ENCODE measurements at regions not wholly inside any gene's neighbourhood (a gene's known extent, or its start where the extent isn't known, plus 50 kb on each side); places are given as distances from the start of the nearest gene placed in this dataset.

DNA sequence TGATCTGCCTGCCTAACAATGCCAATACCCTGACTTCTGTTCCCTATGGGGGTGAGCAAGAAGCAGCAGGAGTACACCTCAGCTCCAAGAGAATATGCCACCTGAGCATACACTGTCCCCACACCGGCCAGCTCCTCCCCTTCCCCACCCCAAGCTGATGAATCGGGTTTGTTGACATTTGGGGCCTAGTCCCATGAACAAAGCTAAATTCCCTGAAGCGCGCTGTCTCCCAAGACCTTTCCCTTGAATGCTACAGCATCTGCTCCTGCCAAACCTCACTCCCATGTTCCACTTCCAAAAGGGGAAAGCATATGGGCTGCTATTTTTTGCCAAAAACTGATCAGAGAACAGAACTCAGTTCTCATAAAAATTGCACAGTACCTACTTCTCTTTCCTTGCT, 220.4 kb upstream of the CAMK1G start:
- no peaks in the 10 kb centered on the region for H3K9me3 ChIP-seq (ENCODE audit: control insufficient read depth, insufficient read depth, low read depth, low read length)
- POLR2A ChIA-PET = no interaction called here
- TF ChIP-seq ZNF138 (tag by site-specific recombination; IDR thresholded peaks at IDR 0.05; ENCODE audit: borderline replicate concordance) = no peak
- TF ChIP-seq, protein P1, sequence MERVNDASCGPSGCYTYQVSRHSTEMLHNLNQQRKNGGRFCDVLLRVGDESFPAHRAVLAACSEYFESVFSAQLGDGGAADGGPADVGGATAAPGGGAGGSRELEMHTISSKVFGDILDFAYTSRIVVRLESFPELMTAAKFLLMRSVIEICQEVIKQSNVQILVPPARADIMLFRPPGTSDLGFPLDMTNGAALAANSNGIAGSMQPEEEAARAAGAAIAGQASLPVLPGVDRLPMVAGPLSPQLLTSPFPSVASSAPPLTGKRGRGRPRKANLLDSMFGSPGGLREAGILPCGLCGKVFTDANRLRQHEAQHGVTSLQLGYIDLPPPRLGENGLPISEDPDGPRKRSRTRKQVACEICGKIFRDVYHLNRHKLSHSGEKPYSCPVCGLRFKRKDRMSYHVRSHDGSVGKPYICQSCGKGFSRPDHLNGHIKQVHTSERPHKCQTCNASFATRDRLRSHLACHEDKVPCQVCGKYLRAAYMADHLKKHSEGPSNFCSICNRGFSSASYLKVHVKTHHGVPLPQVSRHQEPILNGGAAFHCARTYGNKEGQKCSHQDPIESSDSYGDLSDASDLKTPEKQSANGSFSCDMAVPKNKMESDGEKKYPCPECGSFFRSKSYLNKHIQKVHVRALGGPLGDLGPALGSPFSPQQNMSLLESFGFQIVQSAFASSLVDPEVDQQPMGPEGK (tag by site-specific recombination; IDR thresholded peaks at IDR 0.05) = no peak
- TF ChIP-seq, protein P2, sequence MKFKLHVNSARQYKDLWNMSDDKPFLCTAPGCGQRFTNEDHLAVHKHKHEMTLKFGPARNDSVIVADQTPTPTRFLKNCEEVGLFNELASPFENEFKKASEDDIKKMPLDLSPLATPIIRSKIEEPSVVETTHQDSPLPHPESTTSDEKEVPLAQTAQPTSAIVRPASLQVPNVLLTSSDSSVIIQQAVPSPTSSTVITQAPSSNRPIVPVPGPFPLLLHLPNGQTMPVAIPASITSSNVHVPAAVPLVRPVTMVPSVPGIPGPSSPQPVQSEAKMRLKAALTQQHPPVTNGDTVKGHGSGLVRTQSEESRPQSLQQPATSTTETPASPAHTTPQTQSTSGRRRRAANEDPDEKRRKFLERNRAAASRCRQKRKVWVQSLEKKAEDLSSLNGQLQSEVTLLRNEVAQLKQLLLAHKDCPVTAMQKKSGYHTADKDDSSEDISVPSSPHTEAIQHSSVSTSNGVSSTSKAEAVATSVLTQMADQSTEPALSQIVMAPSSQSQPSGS (tag by site-specific recombination; IDR thresholded peaks at IDR 0.05; ENCODE audit: low read depth) = no peak
- TF ChIP-seq ZNF747 (tag by site-specific recombination; IDR thresholded peaks at IDR 0.05) = no peak
- TF ChIP-seq ZNF37A (tag by site-specific recombination; IDR thresholded peaks at IDR 0.05) = no peak
- TF ChIP-seq, protein P3, sequence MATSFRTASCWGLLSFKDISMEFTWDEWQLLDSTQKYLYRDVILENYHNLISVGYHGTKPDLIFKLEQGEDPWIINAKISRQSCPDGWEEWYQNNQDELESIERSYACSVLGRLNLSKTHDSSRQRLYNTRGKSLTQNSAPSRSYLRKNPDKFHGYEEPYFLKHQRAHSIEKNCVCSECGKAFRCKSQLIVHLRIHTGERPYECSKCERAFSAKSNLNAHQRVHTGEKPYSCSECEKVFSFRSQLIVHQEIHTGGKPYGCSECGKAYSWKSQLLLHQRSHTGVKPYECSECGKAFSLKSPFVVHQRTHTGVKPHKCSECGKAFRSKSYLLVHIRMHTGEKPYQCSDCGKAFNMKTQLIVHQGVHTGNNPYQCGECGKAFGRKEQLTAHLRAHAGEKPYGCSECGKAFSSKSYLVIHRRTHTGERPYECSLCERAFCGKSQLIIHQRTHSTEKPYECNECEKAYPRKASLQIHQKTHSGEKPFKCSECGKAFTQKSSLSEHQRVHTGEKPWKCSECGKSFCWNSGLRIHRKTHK (tag by site-specific recombination; IDR thresholded peaks at IDR 0.05) = no peak
- no peak for TF ChIP-seq ZBTB8A (tag by site-specific recombination; IDR thresholded peaks at IDR 0.05)
- TF ChIP-seq ZNF24 (tag by site-specific recombination; IDR thresholded peaks at IDR 0.05) = no peak
- no peak for TF ChIP-seq ZSCAN23 (tag by site-specific recombination; IDR thresholded peaks at IDR 0.05)
- TF ChIP-seq ZNF658 (tag by site-specific recombination; IDR thresholded peaks at IDR 0.05) = no peak
- TF ChIP-seq ZNF701 (tag by site-specific recombination; IDR thresholded peaks at IDR 0.05) = no peak
- no peak for TF ChIP-seq ZNF112 (tag by site-specific recombination; IDR thresholded peaks at IDR 0.05)
- TF ChIP-seq ZNF23 (tag by site-specific recombination; IDR thresholded peaks at IDR 0.05; ENCODE audit: borderline replicate concordance) = no peak
- TF ChIP-seq, protein P4, sequence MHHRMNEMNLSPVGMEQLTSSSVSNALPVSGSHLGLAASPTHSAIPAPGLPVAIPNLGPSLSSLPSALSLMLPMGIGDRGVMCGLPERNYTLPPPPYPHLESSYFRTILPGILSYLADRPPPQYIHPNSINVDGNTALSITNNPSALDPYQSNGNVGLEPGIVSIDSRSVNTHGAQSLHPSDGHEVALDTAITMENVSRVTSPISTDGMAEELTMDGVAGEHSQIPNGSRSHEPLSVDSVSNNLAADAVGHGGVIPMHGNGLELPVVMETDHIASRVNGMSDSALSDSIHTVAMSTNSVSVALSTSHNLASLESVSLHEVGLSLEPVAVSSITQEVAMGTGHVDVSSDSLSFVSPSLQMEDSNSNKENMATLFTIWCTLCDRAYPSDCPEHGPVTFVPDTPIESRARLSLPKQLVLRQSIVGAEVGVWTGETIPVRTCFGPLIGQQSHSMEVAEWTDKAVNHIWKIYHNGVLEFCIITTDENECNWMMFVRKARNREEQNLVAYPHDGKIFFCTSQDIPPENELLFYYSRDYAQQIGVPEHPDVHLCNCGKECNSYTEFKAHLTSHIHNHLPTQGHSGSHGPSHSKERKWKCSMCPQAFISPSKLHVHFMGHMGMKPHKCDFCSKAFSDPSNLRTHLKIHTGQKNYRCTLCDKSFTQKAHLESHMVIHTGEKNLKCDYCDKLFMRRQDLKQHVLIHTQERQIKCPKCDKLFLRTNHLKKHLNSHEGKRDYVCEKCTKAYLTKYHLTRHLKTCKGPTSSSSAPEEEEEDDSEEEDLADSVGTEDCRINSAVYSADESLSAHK (tag by site-specific recombination; IDR thresholded peaks at IDR 0.05) = no peak
- TF ChIP-seq, protein P5, sequence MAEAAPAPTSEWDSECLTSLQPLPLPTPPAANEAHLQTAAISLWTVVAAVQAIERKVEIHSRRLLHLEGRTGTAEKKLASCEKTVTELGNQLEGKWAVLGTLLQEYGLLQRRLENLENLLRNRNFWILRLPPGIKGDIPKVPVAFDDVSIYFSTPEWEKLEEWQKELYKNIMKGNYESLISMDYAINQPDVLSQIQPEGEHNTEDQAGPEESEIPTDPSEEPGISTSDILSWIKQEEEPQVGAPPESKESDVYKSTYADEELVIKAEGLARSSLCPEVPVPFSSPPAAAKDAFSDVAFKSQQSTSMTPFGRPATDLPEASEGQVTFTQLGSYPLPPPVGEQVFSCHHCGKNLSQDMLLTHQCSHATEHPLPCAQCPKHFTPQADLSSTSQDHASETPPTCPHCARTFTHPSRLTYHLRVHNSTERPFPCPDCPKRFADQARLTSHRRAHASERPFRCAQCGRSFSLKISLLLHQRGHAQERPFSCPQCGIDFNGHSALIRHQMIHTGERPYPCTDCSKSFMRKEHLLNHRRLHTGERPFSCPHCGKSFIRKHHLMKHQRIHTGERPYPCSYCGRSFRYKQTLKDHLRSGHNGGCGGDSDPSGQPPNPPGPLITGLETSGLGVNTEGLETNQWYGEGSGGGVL (tag by site-specific recombination; IDR thresholded peaks at IDR 0.05) = no peak
- no peak overlapping the region for H3K4me3 ChIP-seq (ENCODE audit: low read depth, low read length)
- H3K36me3 ChIP-seq (ENCODE audit: control insufficient read depth in 2 of 2, insufficient read depth in 1 of 2, low read length in 2 of 2) = no peaks in the 10 kb centered on the region
- H3K4me1 ChIP-seq (ENCODE audit: control insufficient read depth, insufficient read depth, low read length) = no peaks in the 10 kb centered on the region
- CTCF ChIA-PET = interaction anchor here (0.9 to 3.0 kb wide), 2 partner anchors 9 to 1467 kb away, joined by 3 to 23 read pairs; no protein-coding TSS in a partner anchor
- H3K27ac ChIP-seq (ENCODE audit: extremely low read depth, low read depth, low read length) = no peak overlapping the region

DNA sequence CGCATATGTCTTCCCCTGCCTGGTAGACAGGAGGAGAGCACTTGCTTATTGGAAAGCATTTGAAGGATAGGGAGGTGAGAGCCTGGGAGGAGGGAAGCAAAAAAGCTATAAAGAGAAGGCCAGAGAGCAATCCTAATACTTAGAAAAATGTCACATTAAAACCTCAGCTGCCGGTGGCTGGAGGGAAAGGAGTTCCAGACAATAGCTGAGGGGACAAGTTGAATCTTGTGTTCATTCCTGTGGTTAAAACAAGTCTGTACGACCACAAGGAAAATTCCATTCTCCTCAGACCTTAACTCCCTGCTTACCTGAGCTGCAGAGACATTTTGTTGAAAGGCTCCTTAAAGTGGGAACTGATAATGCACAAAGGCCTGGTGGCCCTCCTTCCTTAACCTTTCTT, 218.8 kb upstream of the CAMK1G start:
- CTCF ChIA-PET = interaction anchor here (0.5 to 3.0 kb wide), 2 partner anchors 10 to 1099 kb away, joined by 3 to 23 read pairs; no protein-coding TSS in a partner anchor
- TF ChIP-seq, protein P3 (tag by site-specific recombination; IDR thresholded peaks at IDR 0.05) = no peak
- no peak for TF ChIP-seq ZFP69B (tag by site-specific recombination; IDR thresholded peaks at IDR 0.05)
- no peak for TF ChIP-seq ZNF138 (tag by site-specific recombination; IDR thresholded peaks at IDR 0.05; ENCODE audit: borderline replicate concordance)
- no peak for TF ChIP-seq ZNF544 (tag by site-specific recombination; IDR thresholded peaks at IDR 0.05)
- no peak for TF ChIP-seq RBAK (tag by site-specific recombination; IDR thresholded peaks at IDR 0.05)
- no peak for TF ChIP-seq ZNF248 (tag by site-specific recombination; IDR thresholded peaks at IDR 0.05)
- no peak for TF ChIP-seq ZNF843 (tag by site-specific recombination; IDR thresholded peaks at IDR 0.05)
- TF ChIP-seq ZNF529 (tag by site-specific recombination; IDR thresholded peaks at IDR 0.05; ENCODE audit: insufficient replicate concordance) = no peak
- no peak for TF ChIP-seq HOXD13 (CRISPR knock-in tag; IDR thresholded peaks at IDR 0.05; ENCODE audit: borderline replicate concordance)
- TF ChIP-seq ZSCAN30 (tag by site-specific recombination; IDR thresholded peaks at IDR 0.05) = no peak
- no peak for TF ChIP-seq ZNF701 (tag by site-specific recombination; IDR thresholded peaks at IDR 0.05)
- TF ChIP-seq ZNF394 (tag by site-specific recombination; IDR thresholded peaks at IDR 0.05; ENCODE audit: borderline replicate concordance) = no peak
- no peak for TF ChIP-seq ZNF133 (tag by site-specific recombination; IDR thresholded peaks at IDR 0.05)

More for the DNA sequence above, 218.8 kb upstream of the CAMK1G start:
- no peak overlapping the region for H3K27ac ChIP-seq (ENCODE audit: extremely low read depth, low read depth, low read length)
- no peaks in the 10 kb centered on the region for H3K36me3 ChIP-seq (ENCODE audit: control insufficient read depth in 2 of 2, insufficient read depth in 1 of 2, low read length in 2 of 2)
- POLR2A ChIA-PET = interaction anchor here (0.7 kb wide), 1 partner anchor 62 kb away, joined by 3 read pairs; no protein-coding TSS in a partner anchor
- no peaks in the 10 kb centered on the region for H3K9me3 ChIP-seq (ENCODE audit: control insufficient read depth, insufficient read depth, low read depth, low read length)
- H3K4me1 ChIP-seq (ENCODE audit: control insufficient read depth, insufficient read depth, low read length) = no peaks in the 10 kb centered on the region
- no peak overlapping the region for H3K4me3 ChIP-seq (ENCODE audit: low read depth, low read length)
